Tibial nerve (tissue), 4 donors: ENCODE measurements at regions not wholly inside any gene's neighbourhood (a gene's known extent, or its start where the extent isn't known, plus 50 kb on each side); places are given as distances from the start of the nearest gene placed in this dataset.

Source experiments
- DNase-seq, 2 donors: peaks; one replicate each; pipeline ENCODE4 v3.0.0-alpha.2; 2019; ENCODE audit warnings: low spot score in 2 of 2
- H3K27ac ChIP-seq, 4 donors: fragments of 200-600 bp; sonication (generic) in 3 of 4; one replicate each; pipeline ENCODE4 v1.5.1; 2017 to 2019; ENCODE audit warnings: mild to moderate bottlenecking in 1 of 4
- H3K27me3 ChIP-seq, 2 donors: fragments of 200-600 bp; sonication (generic) in 1 of 2; one replicate each; pipeline versions ENCODE4 v1.5.1 to v1.6.0; 2017 to 2019
- H3K36me3 ChIP-seq, 3 donors: fragments of 200-600 bp; sonication (generic); one replicate each; pipeline ENCODE4 v1.5.1; 2018 to 2019
- H3K4me1 ChIP-seq, 4 donors: fragments of 200-600 bp; sonication (generic) in 3 of 4; one replicate each; pipeline ENCODE4 v1.5.1; 2017 to 2019
- H3K4me3 ChIP-seq, 4 donors: fragments of 200-600 bp; sonication (generic) in 3 of 4; one replicate each; pipeline ENCODE4 v1.5.1; 2017 to 2019; ENCODE audit warnings: mild to moderate bottlenecking in 1 of 4, moderate library complexity in 1 of 4
- H3K9me3 ChIP-seq, 4 donors: fragments of 200-600 bp; sonication (generic) in 3 of 4; one replicate each; pipeline ENCODE4 v1.5.1; 2017 to 2019
- EP300 ChIP-seq, 2 donors: sonication (generic); formaldehyde crosslinking; IDR thresholded peaks; one replicate each; pipeline ENCODE4 v1.6.1; 2017; ENCODE audit warnings: antibody characterized with exemption in 2 of 2, mild to moderate bottlenecking in 1 of 2
- POLR2A ChIP-seq, 2 donors: fragments of 450-650 bp; IDR thresholded peaks; one replicate each; pipeline ENCODE4 v1.6.1; 2017; ENCODE audit warnings: antibody characterized with exemption in 2 of 2, mild to moderate bottlenecking in 2 of 2, moderate library complexity in 2 of 2
- WGBS, 2 donors: methylation state at CpG; one replicate each; pipeline ENCODE4 v1.1.5; 2018; 5-methylcytosine and 5-hydroxymethylcytosine counted together
- TF ChIP-seq, protein P1 (sequence below), 5 experiments: fragments of 200-600 bp in 3 of 5; fragments of 450-650 bp in 2 of 5; sonication (generic) in 3 of 5; IDR thresholded peaks; one replicate each; pipeline ENCODE4 v1.5.1; 2016 to 2019; ENCODE audit warnings: antibody characterized with exemption in 5 of 5, mild to moderate bottlenecking in 3 of 5, moderate library complexity in 2 of 5

DNA sequence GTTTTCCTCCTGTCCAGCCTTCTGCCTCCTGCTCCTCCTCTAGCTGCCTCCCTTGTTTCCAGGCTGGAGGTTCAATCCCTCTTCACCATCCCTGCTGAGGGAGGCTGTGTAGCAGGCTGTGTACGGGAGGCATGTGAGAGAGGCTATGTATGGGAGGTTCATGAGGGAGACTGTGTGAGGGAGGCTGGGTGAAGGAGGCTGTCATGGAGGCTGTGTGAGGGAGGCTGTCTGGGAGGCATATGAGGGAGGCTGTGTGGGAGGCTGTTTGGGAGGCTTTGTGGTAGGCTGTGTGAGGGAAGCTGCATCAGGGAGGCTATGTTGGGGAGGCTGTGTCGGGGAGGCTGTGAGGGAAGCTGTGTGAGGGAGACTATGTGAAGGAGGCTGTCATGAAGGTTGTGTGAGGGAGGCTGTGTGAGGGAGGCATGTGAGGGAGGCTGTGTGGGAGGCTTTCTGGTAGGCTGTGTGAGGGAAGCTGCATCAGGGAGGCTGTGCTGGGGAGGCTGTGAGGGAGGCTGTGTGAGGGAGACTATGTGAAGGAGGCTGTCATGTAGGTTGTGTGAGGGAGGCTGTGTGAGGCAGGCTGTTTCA lies 123.7 kb upstream of the RNF32 start:
- Histone ChIP-seq H3K36me3 (peaks cover 0 to 5% (median 0%) of the 10 kb centered on the region in 3 donors), H3K27me3 (no peaks in the 10 kb centered on the region), H3K4me1 (no peaks in the 10 kb centered on the region), H3K4me3 (no peak overlapping the region), H3K9me3 (peaks cover 0 to 9% (median under 1%) of the 10 kb centered on the region in 4 donors), H3K27ac (no peak overlapping the region)
- DNase-seq = no peak
- TF ChIP-seq POLR2A (IDR thresholded peaks at IDR 0.05) (no peak), EP300 (IDR thresholded peaks at IDR 0.05) (no peak)
- TF ChIP-seq, protein P1, sequence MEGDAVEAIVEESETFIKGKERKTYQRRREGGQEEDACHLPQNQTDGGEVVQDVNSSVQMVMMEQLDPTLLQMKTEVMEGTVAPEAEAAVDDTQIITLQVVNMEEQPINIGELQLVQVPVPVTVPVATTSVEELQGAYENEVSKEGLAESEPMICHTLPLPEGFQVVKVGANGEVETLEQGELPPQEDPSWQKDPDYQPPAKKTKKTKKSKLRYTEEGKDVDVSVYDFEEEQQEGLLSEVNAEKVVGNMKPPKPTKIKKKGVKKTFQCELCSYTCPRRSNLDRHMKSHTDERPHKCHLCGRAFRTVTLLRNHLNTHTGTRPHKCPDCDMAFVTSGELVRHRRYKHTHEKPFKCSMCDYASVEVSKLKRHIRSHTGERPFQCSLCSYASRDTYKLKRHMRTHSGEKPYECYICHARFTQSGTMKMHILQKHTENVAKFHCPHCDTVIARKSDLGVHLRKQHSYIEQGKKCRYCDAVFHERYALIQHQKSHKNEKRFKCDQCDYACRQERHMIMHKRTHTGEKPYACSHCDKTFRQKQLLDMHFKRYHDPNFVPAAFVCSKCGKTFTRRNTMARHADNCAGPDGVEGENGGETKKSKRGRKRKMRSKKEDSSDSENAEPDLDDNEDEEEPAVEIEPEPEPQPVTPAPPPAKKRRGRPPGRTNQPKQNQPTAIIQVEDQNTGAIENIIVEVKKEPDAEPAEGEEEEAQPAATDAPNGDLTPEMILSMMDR (IDR thresholded peaks at IDR 0.05) = no peak
- WGBS, 2 donors = 93% methylated on average over 2 of the region's 2 CpGs

DNA sequence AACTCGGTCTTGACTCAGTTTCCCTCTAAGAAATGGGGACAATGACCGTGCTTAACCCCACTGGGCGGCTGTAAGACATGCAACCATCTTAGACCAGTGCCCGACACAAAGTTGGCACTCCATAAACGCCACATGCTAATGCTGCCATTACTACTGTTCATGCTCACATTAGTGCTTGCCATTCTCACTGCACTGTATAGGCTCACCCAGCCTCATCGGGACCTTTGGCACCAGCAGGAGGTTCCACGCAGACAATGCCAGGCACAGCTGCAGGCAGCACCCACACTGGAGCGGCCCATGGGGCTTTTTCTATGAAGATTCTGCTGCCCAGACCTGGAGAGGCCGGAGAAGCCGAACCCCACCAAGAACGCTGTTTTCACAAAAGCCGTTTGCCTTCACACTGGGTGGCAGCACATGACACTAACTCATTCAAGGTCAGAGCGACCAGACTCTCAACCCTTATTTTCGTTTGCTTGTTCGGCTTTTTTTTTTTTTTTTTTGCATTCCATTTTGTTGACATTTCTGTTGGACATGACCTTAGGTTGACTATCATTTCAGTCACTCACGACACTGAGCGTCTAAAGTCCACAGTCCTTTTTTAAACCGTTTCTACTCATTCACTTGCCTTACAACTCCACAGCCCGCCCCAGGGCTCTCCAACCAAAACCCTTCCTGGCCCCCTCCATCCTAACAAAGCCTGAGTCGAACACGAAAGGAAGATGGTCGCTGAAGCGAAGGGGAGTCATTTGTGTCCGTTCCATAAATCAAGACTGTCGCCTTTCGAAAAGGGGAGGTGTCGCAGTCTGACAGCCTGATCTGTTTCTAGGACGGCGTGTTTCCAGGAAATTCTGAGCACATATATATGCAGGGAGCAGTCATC lies 124.4 kb upstream of the RNF32 start:
- Histone ChIP-seq H3K4me1 (no peaks in the 10 kb centered on the region), H3K9me3 (peaks cover 0 to 16% (median 4%) of the 10 kb centered on the region in 4 donors), H3K27me3 (no peaks in the 10 kb centered on the region), H3K36me3 (peaks cover 0 to 5% (median 0%) of the 10 kb centered on the region in 3 donors), H3K4me3 (no peak overlapping the region), H3K27ac (no peak overlapping the region)
- no peak for DNase-seq
- TF ChIP-seq, protein P1 (IDR thresholded peaks at IDR 0.05) = no peak
- TF ChIP-seq EP300 (IDR thresholded peaks at IDR 0.05) = no peak
- no peak for TF ChIP-seq POLR2A (IDR thresholded peaks at IDR 0.05)
- whole genome bisulfite sequencing, 2 donors = 43 to 62% methylated on average over 29 of the region's 29 CpGs

DNA sequence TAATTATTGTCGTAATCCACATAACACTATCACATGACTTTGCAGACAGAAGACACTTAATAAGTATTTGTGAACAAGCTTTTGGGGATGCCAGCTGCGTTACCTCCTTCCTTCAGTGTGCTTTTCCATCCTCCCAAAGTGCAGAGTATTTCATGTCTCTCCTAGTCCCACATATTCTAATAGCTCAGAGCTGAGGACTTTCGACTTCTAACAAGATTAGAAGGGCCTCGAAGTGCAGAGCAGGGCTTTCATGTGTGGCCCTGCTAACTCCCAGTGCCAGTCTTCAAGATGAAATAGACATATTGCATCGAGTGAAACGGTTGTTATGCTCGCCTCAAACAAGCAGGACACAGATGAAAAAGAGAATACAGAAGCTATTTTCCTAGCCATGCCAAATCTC lies 125.7 kb upstream of the RNF32 start:
- Histone ChIP-seq H3K27ac (no peak overlapping the region), H3K4me1 (no peaks in the 10 kb centered on the region), H3K9me3 (peaks cover 0 to 29% (median 7%) of the 10 kb centered on the region in 4 donors), H3K36me3 (peaks cover 0 to 5% (median 0%) of the 10 kb centered on the region in 3 donors), H3K4me3 (no peak overlapping the region), H3K27me3 (no peaks in the 10 kb centered on the region)
- DNase-seq = no peak
- 85 to 90% methylated on average over 7 of the region's 7 CpGs for WGBS, 2 donors
- no peak for TF ChIP-seq POLR2A (IDR thresholded peaks at IDR 0.05)
- no peak for TF ChIP-seq EP300 (IDR thresholded peaks at IDR 0.05)
- TF ChIP-seq, protein P1 (IDR thresholded peaks at IDR 0.05) = no peak

GRCh38 chr7:156511426-156511825 lies 129.1 kb upstream of the RNF32 start:
- TF ChIP-seq POLR2A (IDR thresholded peaks at IDR 0.05) = no peak
- TF ChIP-seq, protein P1 (IDR thresholded peaks at IDR 0.05) = no peak
- no peak for TF ChIP-seq EP300 (IDR thresholded peaks at IDR 0.05)
- Histone ChIP-seq H3K27me3 (no peaks in the 10 kb centered on the region), H3K4me3 (no peak overlapping the region), H3K9me3 (peaks cover 0 to 33% (median 7%) of the 10 kb centered on the region in 4 donors), H3K36me3 (no peaks in the 10 kb centered on the region), H3K27ac (no peak overlapping the region), H3K4me1 (no peaks in the 10 kb centered on the region)
- no peak for DNase-seq
- 86 to 88% methylated on average over 2 of the region's 2 CpGs for WGBS, 2 donors

DNA sequence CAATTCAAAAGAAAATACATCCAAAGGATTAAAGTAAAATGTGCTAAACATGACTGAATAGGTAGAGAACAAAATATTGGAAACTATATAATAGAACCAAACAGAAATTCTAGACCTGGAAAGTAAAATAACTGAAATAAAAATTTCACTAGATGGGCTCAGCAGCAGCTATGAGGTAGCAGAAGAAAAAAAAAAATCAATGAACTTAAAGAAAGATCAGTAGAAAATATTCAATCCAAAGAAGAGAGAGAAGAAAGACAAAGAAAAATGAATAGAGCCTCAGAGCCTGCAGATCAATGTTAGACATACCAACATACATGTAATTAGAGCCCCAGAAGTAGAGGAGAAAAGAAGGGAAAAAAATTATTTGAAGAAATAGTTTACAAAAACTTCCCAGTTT lies 129.6 kb upstream of the RNF32 start:
- TF ChIP-seq, protein P1 (IDR thresholded peaks at IDR 0.05) = no peak
- no peak for TF ChIP-seq POLR2A (IDR thresholded peaks at IDR 0.05)
- TF ChIP-seq EP300 (IDR thresholded peaks at IDR 0.05) = no peak
- DNase-seq = no peak
- Histone ChIP-seq H3K36me3 (peaks cover 0 to under 1% (median 0%) of the 10 kb centered on the region in 3 donors), H3K4me1 (no peaks in the 10 kb centered on the region), H3K27me3 (no peaks in the 10 kb centered on the region), H3K9me3 (peaks cover 0 to 33% (median 7%) of the 10 kb centered on the region in 4 donors), H3K27ac (no peak overlapping the region), H3K4me3 (no peak overlapping the region)
